ENCODE measurements at regions not wholly inside any gene's neighbourhood (a gene's known extent, or its start where the extent isn't known, plus 50 kb on each side); places are given as distances from the start of the nearest gene placed in this dataset.
"Not testable (repeated sequence)": the region's sequence is repeated elsewhere in the genome, so short reads cannot be mapped to it uniquely, and the experiment has no call there.

DNA sequence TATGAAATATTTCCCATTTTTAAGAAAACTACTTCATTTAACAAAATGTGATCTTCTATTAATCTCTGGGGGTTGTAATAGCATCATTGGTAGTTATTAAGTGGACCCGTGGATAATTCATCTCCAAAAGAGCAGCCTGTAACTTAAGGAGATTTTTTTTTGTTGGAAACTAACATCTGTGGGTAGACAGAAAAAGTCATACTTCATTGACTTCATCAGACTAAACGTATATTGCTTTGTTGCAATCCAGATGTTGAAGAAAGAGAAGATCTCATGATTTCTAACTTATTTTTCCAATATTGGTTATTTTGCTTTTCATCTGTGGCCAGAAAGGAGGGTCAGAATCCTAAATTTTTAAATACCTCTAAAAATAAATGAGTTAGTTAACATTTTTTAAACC, 296.5 kb upstream of the MIR17HG start:
- H3K27ac ChIP-seq: no peak overlapping the region
- H3K36me3 ChIP-seq: no peaks in the 10 kb centered on the region
- TF ChIP-seq, protein P1, sequence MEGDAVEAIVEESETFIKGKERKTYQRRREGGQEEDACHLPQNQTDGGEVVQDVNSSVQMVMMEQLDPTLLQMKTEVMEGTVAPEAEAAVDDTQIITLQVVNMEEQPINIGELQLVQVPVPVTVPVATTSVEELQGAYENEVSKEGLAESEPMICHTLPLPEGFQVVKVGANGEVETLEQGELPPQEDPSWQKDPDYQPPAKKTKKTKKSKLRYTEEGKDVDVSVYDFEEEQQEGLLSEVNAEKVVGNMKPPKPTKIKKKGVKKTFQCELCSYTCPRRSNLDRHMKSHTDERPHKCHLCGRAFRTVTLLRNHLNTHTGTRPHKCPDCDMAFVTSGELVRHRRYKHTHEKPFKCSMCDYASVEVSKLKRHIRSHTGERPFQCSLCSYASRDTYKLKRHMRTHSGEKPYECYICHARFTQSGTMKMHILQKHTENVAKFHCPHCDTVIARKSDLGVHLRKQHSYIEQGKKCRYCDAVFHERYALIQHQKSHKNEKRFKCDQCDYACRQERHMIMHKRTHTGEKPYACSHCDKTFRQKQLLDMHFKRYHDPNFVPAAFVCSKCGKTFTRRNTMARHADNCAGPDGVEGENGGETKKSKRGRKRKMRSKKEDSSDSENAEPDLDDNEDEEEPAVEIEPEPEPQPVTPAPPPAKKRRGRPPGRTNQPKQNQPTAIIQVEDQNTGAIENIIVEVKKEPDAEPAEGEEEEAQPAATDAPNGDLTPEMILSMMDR (IDR thresholded peaks at IDR 0.05): no peak
- DNase-seq (ENCODE audit: low spot score in 2 of 2): no peak
- no peaks in the 10 kb centered on the region for H3K27me3 ChIP-seq
- intact Hi-C loops (cut with DNase I): no loop called here
- H3K4me3 ChIP-seq: no peak overlapping the region
- H3K4me1 ChIP-seq: peaks cover 0 to 3% of the 10 kb centered on the region in 2 donors
- no peaks in the 10 kb centered on the region for H3K9me3 ChIP-seq

DNA sequence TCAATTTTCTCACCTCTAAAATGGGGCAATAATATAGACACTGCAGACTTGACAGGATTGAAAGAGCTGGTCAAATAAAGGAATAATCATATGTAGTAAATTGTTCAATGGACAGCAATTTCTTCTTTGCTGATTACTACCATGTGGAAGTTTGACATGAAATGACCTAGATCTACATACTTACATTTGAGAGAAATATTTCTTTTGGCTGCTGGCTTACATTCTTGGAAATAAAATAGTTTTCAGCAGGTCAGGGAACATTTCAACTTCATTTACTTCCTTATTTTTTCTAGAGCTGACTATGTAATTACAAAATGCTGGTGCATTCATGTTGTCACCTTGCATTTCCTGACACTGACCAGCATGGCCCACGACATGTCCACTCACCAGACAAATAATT, 294.6 kb upstream of the MIR17HG start:
- no peak overlapping the region for H3K27ac ChIP-seq
- intact Hi-C loops (cut with DNase I): no loop called here

DNA sequence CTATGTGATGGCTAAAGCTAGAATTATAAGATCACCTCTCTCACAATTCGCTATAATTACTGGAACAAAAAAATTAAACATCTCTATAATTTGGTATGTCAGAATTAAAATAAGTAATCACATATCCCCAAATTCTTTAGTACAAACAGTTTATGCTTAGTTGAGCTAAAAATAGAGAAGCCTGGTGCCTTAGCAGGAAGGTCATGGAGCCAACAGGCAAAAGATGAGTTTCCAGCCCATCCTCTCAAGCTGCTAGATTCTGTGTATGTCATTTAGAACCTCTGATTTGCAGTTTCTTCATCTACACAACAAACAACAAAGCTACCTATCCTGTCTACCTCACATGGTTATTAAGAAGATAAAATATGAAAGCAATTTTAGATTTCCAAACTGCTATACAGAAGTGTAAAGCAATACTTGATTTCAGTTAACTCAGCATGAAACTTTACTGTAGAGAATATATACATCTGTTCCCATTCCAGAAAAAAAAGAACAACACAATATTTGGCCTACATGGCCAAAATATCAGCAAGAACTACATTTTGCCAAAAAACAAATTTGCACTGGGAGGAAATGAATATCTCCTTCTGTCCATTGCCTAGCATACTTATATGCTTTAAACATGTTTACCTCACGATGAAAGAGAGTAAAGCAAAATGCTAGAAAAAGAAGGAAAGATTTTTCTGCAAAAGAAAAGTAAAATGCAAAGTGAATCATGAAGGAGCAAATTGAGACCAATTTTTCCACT, 294.0 kb upstream of the MIR17HG start:
- no peak overlapping the region for H3K27ac ChIP-seq
- H3K4me3 ChIP-seq: no peak overlapping the region
- no peaks in the 10 kb centered on the region for H3K36me3 ChIP-seq
- intact Hi-C loops (cut with DNase I): no loop called here
- TF ChIP-seq, protein P1 (IDR thresholded peaks at IDR 0.05): no peak
- H3K4me1 ChIP-seq: peaks cover 0 to 3% of the 10 kb centered on the region in 2 donors
- peaks cover 0 to 4% of the 10 kb centered on the region in 2 donors for H3K9me3 ChIP-seq
- no peaks in the 10 kb centered on the region for H3K27me3 ChIP-seq
- DNase-seq (ENCODE audit: low spot score in 2 of 2): no peak

More for the DNA sequence above, 294.6 kb upstream of the MIR17HG start:
- Histone ChIP-seq H3K4me3 (no peak overlapping the region), H3K27me3 (no peaks in the 10 kb centered on the region), H3K4me1 (peaks cover 0 to 3% of the 10 kb centered on the region in 2 donors), H3K36me3 (no peaks in the 10 kb centered on the region), H3K9me3 (no peaks in the 10 kb centered on the region)
- TF ChIP-seq, protein P1 (IDR thresholded peaks at IDR 0.05): no peak
- DNase-seq (ENCODE audit: low spot score in 2 of 2): no peak

DNA sequence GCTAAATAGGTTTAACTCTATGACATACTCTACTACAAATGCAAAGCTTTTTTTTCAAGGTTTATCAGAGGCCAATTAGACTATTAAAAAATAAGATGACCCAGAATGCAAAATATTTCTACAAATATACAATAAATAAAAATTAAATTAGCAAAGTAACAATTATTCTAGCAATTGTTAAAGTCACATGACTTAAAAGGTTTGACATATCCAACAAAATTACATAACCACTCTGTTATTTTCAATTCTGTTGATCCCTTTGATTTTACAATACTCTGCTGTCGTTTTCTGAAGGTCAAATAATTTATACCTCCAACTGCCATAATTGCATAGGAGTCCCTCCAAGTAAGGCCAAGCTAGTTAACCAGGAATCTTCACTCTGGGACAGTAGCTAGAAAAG, 292.6 kb upstream of the MIR17HG start:
- Histone ChIP-seq H3K9me3 (peaks cover 0 to 6% of the 10 kb centered on the region in 2 donors), H3K27me3 (no peaks in the 10 kb centered on the region), H3K4me3 (no peak overlapping the region), H3K36me3 (no peaks in the 10 kb centered on the region), H3K27ac (no peak overlapping the region), H3K4me1 (peaks cover 0 to 3% of the 10 kb centered on the region in 2 donors)
- no peak for DNase-seq (ENCODE audit: low spot score in 2 of 2)
- intact Hi-C loops (cut with DNase I): no loop called here
- TF ChIP-seq, protein P1 (IDR thresholded peaks at IDR 0.05): no peak

DNA sequence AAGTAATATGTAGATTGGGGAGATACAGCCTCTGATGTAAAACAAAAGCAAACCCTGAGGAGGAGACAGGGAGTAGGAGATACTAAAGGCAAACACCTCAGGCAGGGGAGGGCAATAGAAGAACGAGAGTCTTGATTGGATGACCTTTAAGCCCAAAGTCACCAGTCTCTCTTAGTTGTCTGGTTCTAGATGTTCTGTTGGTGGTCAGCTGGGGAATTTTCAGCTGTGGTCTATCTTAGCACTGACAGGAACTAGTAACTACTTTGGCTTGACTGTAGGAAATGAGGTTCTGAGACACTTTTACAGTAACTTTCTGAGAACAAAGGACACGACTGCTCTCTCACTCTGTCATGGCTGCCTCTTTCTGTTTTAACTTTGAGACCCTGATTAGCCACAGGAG, 290.7 kb upstream of the MIR17HG start:
- H3K27me3 ChIP-seq: no peaks in the 10 kb centered on the region
- H3K27ac ChIP-seq: no peak overlapping the region
- H3K4me3 ChIP-seq: no peak overlapping the region
- intact Hi-C loops (cut with DNase I): no loop called here
- peaks cover 0 to 6% of the 10 kb centered on the region in 2 donors for H3K9me3 ChIP-seq
- H3K36me3 ChIP-seq: no peaks in the 10 kb centered on the region
- no peak for DNase-seq (ENCODE audit: low spot score in 2 of 2)
- H3K4me1 ChIP-seq: peaks cover 0 to 3% of the 10 kb centered on the region in 2 donors
- TF ChIP-seq, protein P1 (IDR thresholded peaks at IDR 0.05): no peak

DNA sequence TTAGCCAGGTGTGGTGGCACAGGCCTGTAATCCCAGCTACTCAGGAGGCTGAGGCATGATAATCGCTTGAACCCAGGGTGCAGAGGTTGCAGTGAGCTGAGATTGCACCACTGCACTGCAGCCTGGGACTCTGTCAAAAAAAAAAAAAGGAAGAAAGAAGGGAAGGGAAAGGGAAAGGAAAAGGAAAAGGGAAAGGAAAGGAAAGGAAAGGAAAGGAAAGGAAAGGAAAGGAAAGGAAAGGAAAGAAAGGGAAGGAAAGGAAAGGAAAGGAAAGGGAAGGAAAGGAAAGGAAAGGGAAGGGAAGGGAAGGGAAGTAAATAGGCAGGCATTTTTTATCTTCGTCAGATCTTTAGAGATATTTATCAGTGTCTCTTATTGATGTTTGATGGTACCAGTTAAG, 290.0 kb upstream of the MIR17HG start:
- H3K27me3 ChIP-seq; H3K27ac ChIP-seq; H3K4me3 ChIP-seq; H3K9me3 ChIP-seq; H3K4me1 ChIP-seq; DNase-seq (ENCODE audit: low spot score in 2 of 2); intact Hi-C loops (cut with DNase I); H3K36me3 ChIP-seq: not testable (repeated sequence)
